Mucosa of descending colon (tissue), 3 donors: ENCODE measurements at regions not wholly inside any gene's neighbourhood (a gene's known extent, or its start where the extent isn't known, plus 50 kb on each side); places are given as distances from the start of the nearest gene placed in this dataset.

ENCODE experiments used
- ATAC-seq: fragments of 200-7000 bp; cut with Tn5 transposase; one replicate; pipeline ENCODE4 v1.9.1; 2020; ENCODE audit warnings: mild to moderate bottlenecking, moderate library complexity
- DNase-seq, 3 donors: peaks; one replicate each; pipeline ENCODE4 v3.0.0-alpha.2; 2020
- H3K36me3 ChIP-seq: fragments of 200-600 bp; one replicate; pipeline ENCODE4 v1.8.0; 2021; ENCODE audit warnings: low read depth, mild to moderate bottlenecking
- H3K4me1 ChIP-seq: fragments of 200-600 bp; one replicate; pipeline ENCODE4 v1.8.0; 2021; ENCODE audit warnings: low read depth, mild to moderate bottlenecking
- H3K4me3 ChIP-seq: fragments of 200-600 bp; one replicate; pipeline ENCODE4 v1.8.0; 2021; ENCODE audit warnings: mild to moderate bottlenecking
- H3K9me3 ChIP-seq: fragments of 200-600 bp; one replicate; pipeline ENCODE4 v1.8.0; 2021; ENCODE audit warnings: mild to moderate bottlenecking
- CTCF ChIP-seq: fragments of 200-600 bp; IDR thresholded peaks from one replicate; pipeline ENCODE4 v1.8.0; 2022; ENCODE audit warnings: antibody characterized with exemption, mild to moderate bottlenecking
- intact Hi-C, 2 donors: fragments of 100-400 bp; cut with DNase I in 1 of 2; cut with micrococcal nuclease in 1 of 2; formaldehyde crosslinking; loops; one replicate each; pipeline versions ENCODE4 v1.11.0 to v1.11.1; 2022; cut with DNase I, micrococcal nuclease
- donor health status: DM: no; HTN: no; CAD: no; lungs with moderate emphysema.
- donor health status: DM: no; HTN: no; CAD: no.
- donor health status: DM: no; HTN: yes; CAD: no.

DNA sequence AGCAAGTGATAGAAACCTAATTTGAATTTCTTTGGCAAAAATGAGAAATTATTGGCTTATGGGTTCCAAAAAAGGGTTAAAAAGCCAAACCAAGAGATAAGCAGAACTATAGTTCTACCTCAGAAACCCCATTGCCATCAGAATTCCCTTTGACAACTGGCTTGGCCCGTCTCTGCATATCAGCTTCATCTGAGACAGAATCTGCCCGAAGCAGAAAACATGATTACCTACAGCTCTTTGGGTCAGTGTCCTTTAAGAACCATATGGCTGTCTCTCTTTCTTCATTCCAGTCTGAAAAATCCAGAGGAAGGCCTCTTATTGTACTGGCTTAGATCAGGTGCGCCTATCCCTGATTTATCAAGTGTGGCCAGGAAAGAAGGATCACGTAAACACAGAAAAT is 49.8 kb upstream of the AGPS start:
- Histone ChIP-seq H3K36me3 (no peaks in the 10 kb centered on the region), H3K9me3 (no peaks in the 10 kb centered on the region), H3K4me3 (no peak overlapping the region), H3K4me1 (no peaks in the 10 kb centered on the region)
- no peak for TF ChIP-seq CTCF
- no peak for DNase-seq
- no peak for ATAC-seq
- intact Hi-C loops = loop anchor here in 1 of 2 donors (10.0 kb wide), 1 partner anchor 382 kb away; no protein-coding TSS in a partner anchor
